Testis (tissue), 2 donors: ENCODE measurements at regions not wholly inside any gene's neighbourhood (a gene's known extent, or its start where the extent isn't known, plus 50 kb on each side); places are given as distances from the start of the nearest gene placed in this dataset.

Experiments used
- CTCF ChIP-seq, 3 experiments: fragments of 450-650 bp in 2 of 3; fragments of 200-600 bp in 1 of 3; sonication (generic) in 1 of 3; IDR thresholded peaks; one replicate each; pipeline ENCODE4 v1.5.1; 2016 to 2019; ENCODE audit warnings: antibody characterized with exemption in 3 of 3, mild to moderate bottlenecking in 2 of 3, moderate library complexity in 1 of 3
- POLR2A ChIP-seq: fragments of 450-650 bp; IDR thresholded peaks from one replicate; pipeline ENCODE4 v1.6.1; 2017; ENCODE audit warnings: antibody characterized with exemption, mild to moderate bottlenecking, moderate library complexity

GRCh38 chr10:57162231-57162630 is 801.2 kb upstream of the ZWINT start:
- TF ChIP-seq CTCF (IDR thresholded peaks at IDR 0.05) (no peak), POLR2A (no peak)
